ENCODE measurements at regions not wholly inside any gene's neighbourhood (a gene's known extent, or its start where the extent isn't known, plus 50 kb on each side); places are given as distances from the start of the nearest gene placed in this dataset.

DNA sequence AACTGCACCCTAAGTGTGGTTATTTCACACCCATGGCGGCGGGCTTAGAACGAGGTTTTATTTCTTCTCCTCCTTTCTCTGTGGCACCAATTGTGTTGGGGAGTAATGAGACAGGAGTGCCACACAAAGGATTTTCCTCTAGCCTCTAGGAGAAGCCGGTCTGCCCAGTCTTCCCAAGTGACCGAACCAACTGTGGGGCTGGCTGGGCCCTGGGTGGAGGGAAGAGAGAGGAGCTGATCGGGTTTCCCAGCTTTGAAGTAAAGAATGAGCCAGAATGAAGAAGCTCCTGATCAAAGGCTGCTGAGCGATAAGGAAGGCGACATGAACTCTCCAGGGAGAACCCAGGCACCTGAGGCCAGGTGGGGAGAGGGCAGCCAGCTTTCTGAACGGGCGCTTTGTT lies 616.0 kb upstream of the BTBD3 start:
- H3K4me3 ChIP-seq (ENCODE audit: control insufficient read depth, low read depth, low read length), result no peak overlapping the region
- TF ChIP-seq, protein P1, sequence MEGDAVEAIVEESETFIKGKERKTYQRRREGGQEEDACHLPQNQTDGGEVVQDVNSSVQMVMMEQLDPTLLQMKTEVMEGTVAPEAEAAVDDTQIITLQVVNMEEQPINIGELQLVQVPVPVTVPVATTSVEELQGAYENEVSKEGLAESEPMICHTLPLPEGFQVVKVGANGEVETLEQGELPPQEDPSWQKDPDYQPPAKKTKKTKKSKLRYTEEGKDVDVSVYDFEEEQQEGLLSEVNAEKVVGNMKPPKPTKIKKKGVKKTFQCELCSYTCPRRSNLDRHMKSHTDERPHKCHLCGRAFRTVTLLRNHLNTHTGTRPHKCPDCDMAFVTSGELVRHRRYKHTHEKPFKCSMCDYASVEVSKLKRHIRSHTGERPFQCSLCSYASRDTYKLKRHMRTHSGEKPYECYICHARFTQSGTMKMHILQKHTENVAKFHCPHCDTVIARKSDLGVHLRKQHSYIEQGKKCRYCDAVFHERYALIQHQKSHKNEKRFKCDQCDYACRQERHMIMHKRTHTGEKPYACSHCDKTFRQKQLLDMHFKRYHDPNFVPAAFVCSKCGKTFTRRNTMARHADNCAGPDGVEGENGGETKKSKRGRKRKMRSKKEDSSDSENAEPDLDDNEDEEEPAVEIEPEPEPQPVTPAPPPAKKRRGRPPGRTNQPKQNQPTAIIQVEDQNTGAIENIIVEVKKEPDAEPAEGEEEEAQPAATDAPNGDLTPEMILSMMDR (conservative IDR thresholded peaks at IDR 0.05; ENCODE audit: control insufficient read depth, insufficient read depth, low read depth, low read length), result no peak
- no peak for DNase-seq (ENCODE audit: low read depth)

DNA sequence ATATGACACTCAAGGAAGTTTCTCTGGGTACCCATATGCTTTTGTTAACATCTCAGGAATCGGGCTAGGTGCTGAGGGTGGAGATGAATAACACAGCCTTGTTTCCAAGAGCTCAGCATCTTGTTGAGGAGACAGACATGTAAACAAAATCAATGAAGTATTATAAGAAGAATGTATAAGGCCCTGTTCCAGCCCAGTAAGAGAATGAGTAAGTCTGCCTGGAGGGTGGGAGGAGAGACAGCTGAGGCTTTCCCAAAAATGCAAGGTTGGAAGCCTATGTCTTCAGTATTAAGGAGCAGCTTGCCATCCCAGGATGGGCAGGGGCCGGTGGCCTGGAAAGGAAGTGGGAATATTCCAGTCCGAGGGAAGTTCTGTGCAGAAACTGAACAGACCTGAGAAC lies 615.3 kb upstream of the BTBD3 start:
- TF ChIP-seq, protein P1 (conservative IDR thresholded peaks at IDR 0.05; ENCODE audit: control insufficient read depth, insufficient read depth, low read depth, low read length), result no peak
- H3K4me3 ChIP-seq (ENCODE audit: control insufficient read depth, low read depth, low read length), result no peak overlapping the region
- DNase-seq (ENCODE audit: low read depth), result peak; percentile 25

GRCh38 chr20:11304795-11305194 lies 612.9 kb upstream of the BTBD3 start:
- H3K4me3 ChIP-seq (ENCODE audit: control insufficient read depth, low read depth, low read length), result no peak overlapping the region
- TF ChIP-seq, protein P1 (conservative IDR thresholded peaks at IDR 0.05; ENCODE audit: control insufficient read depth, insufficient read depth, low read depth, low read length), result no peak
- DNase-seq (ENCODE audit: low read depth), result no peak

DNA sequence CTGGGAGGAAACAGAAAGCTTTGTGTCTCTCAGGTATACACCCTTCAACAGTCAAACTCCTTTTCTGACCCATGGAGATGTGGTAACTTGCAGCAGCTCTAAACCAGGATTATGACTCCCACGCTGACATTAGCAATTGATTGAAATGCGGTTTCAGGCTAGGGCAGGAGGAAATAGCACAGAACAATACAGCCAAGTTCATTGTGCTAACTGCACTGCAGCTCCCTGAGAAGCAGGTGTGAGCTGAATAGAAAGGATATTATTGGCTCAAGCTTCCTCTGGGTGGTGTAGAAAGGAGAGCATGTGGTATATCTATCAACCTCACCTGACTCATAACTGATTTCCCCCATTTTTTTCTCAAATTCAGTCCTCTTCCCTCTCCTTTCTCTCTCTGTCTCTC lies 612.3 kb upstream of the BTBD3 start:
- DNase-seq (ENCODE audit: low read depth), result no peak
- TF ChIP-seq, protein P1 (conservative IDR thresholded peaks at IDR 0.05; ENCODE audit: control insufficient read depth, insufficient read depth, low read depth, low read length), result no peak
- H3K4me3 ChIP-seq (ENCODE audit: control insufficient read depth, low read depth, low read length), result no peak overlapping the region

DNA sequence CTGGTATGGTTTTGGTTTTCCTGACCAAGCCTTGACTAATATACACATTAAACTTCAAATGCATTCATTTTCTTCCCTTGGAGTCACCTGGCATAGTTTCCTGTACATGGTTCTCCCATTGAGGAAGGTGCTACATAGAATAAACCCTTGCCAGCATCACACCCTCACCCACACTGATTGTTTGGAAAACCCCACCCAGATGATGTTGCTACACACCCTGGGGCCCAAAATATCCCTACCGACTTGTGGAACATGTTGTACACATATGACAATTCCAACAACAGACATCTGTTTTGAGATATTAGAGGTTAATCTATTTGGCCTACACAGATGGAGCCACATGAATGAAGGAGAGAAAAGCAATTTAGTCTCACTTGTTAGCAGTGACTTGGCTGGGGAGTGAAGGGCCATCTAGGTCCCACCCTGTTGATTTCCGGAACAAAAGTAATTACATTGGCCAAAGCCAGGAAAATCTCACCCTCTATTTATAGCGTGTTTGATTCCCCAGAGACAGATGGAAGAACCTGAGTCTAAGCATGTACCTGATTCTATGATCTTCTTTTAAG lies 606.0 kb upstream of the BTBD3 start:
- DNase-seq (ENCODE audit: low read depth), result peak; percentile 1

DNA sequence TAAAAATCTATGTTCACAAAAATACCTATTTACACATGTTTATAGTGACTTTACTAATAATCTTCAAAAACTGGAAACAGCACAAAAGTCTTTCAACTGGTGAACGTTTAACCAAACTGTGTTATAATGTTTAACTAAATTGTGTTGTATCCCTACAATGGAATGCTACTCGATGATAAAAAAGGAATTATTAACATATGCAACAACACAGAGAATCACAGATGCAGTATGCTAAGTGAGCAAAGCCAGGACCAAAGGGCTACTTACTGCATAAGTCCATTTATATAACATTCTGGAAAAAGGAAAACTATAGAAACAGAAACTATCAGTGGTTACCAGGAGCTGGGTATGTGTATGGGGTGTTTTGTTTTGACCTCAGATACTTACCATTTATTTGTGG lies 602.2 kb upstream of the BTBD3 start:
- TF ChIP-seq, protein P1 (conservative IDR thresholded peaks at IDR 0.05; ENCODE audit: control insufficient read depth, insufficient read depth, low read depth, low read length), result no peak
- no peak for DNase-seq (ENCODE audit: low read depth)

More for the DNA sequence above, 606.0 kb upstream of the BTBD3 start:
- no peak overlapping the region for H3K4me3 ChIP-seq (ENCODE audit: control insufficient read depth, low read depth, low read length)
- TF ChIP-seq, protein P1 (conservative IDR thresholded peaks at IDR 0.05; ENCODE audit: control insufficient read depth, insufficient read depth, low read depth, low read length), result no peak

GRCh38 chr20:11316244-11316643 lies 601.4 kb upstream of the BTBD3 start:
- no peak overlapping the region for H3K4me3 ChIP-seq (ENCODE audit: control insufficient read depth, low read depth, low read length)
- DNase-seq (ENCODE audit: low read depth), result no peak
- TF ChIP-seq, protein P1 (conservative IDR thresholded peaks at IDR 0.05; ENCODE audit: control insufficient read depth, insufficient read depth, low read depth, low read length), result no peak

More for the DNA sequence above, 602.2 kb upstream of the BTBD3 start:
- H3K4me3 ChIP-seq (ENCODE audit: control insufficient read depth, low read depth, low read length), result no peak overlapping the region

All from fibroblast of mammary gland (primary cell).